NT2/D1 (cell line): ENCODE measurements at regions not wholly inside any gene's neighbourhood (a gene's known extent, or its start where the extent isn't known, plus 50 kb on each side); places are given as distances from the start of the nearest gene placed in this dataset.

Experiments
- SUZ12 ChIP-seq: IDR thresholded peaks from 2 replicates; pipeline ENCODE4 v1.6.1; 2011; ENCODE audit not compliant: insufficient read length, insufficient read depth; ENCODE audit errors: extremely low read depth
- ZNF274 ChIP-seq: IDR thresholded peaks from 2 replicates; pipeline ENCODE4 v1.6.1; 2011; ENCODE audit warnings: mild to moderate bottlenecking, low read depth, low read length

DNA sequence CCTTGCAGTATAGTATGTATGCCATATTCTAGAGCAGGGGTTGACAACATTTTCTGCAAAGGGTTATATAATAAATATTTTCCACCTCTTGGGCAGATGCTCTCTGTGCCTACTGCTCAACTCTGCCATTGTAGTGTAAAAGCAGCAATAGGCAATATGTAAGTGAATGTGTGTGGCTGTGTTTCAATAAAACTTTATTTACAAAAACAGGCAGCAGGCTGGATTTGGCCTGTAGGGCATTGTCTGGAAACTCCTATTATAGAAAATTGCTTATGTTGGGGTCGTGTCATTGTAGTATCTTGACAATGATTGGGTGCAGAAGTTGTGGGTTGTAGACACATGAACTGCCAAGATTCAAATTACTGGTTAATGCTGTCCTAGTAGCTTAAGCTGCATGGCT is 153.6 kb upstream of the CNTN3 start:
- no peak for TF ChIP-seq SUZ12
- TF ChIP-seq ZNF274, result no peak
